Left ventricle myocardium inferior (tissue), 1 donor: ENCODE measurements at regions not wholly inside any gene's neighbourhood (a gene's known extent, or its start where the extent isn't known, plus 50 kb on each side); places are given as distances from the start of the nearest gene placed in this dataset.

Source experiments
- DNase-seq: peaks from one replicate; pipeline ENCODE4 v3.0.0-alpha.2; 2020
- H3K27ac ChIP-seq: fragments of 200-600 bp; replicated peaks from 2 replicates; pipeline ENCODE4 v1.8.0; 2021
- H3K27me3 ChIP-seq: fragments of 200-600 bp; 2 replicates; pipeline ENCODE4 v1.8.0; 2021; ENCODE audit warnings: low read depth
- H3K36me3 ChIP-seq: fragments of 200-600 bp; 2 replicates; pipeline ENCODE4 v1.8.0; 2021
- H3K4me1 ChIP-seq: fragments of 200-600 bp; 2 replicates; pipeline ENCODE4 v1.8.0; 2021
- H3K4me3 ChIP-seq: fragments of 200-600 bp; 2 replicates; pipeline ENCODE4 v1.8.0; 2021; ENCODE audit warnings: mild to moderate bottlenecking, moderate library complexity
- H3K9me3 ChIP-seq: fragments of 200-600 bp; replicated peaks from 2 replicates; pipeline ENCODE4 v1.8.0; 2021
- intact Hi-C: fragments of 100-400 bp; cut with micrococcal nuclease; formaldehyde crosslinking; loops from one replicate; pipeline ENCODE4 v1.11.0; 2022
- TF ChIP-seq, protein P1 (sequence below): fragments of 200-600 bp; IDR thresholded peaks from 2 replicates; pipeline ENCODE4 v1.8.0; 2021; ENCODE audit warnings: antibody characterized with exemption, mild to moderate bottlenecking, borderline replicate concordance
- donor health status: DM: no; HTN: yes; CAD: no; lungs with severe emphysema.

DNA sequence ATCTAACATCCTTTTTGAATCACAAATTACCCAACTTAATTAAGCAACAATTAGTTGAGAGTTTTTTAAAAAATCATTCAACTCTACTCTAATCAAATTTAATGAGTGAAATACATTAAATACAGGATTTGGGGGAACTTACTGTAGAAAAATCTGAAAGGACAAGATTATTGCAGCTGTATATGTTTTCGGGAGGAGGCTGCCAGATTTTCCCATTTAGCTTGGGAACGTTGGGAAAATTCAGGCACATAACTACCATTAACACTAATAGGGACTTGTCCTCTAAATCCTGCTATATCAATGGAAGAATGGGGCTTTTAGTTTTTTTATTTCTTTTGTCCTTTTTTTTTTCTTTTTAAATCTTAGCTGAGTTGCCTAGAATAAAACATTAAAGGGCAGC is 691.4 kb upstream of the FZD8 start:
- Histone ChIP-seq H3K36me3 (no peaks in the 10 kb centered on the region), H3K9me3 (no peaks in the 10 kb centered on the region), H3K4me3 (no peak overlapping the region), H3K4me1 (no peaks in the 10 kb centered on the region), H3K27me3 (no peaks in the 10 kb centered on the region), H3K27ac (no peak overlapping the region)
- no peak for DNase-seq
- intact Hi-C loops: no loop called here
- TF ChIP-seq, protein P1, sequence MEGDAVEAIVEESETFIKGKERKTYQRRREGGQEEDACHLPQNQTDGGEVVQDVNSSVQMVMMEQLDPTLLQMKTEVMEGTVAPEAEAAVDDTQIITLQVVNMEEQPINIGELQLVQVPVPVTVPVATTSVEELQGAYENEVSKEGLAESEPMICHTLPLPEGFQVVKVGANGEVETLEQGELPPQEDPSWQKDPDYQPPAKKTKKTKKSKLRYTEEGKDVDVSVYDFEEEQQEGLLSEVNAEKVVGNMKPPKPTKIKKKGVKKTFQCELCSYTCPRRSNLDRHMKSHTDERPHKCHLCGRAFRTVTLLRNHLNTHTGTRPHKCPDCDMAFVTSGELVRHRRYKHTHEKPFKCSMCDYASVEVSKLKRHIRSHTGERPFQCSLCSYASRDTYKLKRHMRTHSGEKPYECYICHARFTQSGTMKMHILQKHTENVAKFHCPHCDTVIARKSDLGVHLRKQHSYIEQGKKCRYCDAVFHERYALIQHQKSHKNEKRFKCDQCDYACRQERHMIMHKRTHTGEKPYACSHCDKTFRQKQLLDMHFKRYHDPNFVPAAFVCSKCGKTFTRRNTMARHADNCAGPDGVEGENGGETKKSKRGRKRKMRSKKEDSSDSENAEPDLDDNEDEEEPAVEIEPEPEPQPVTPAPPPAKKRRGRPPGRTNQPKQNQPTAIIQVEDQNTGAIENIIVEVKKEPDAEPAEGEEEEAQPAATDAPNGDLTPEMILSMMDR: no peak

DNA sequence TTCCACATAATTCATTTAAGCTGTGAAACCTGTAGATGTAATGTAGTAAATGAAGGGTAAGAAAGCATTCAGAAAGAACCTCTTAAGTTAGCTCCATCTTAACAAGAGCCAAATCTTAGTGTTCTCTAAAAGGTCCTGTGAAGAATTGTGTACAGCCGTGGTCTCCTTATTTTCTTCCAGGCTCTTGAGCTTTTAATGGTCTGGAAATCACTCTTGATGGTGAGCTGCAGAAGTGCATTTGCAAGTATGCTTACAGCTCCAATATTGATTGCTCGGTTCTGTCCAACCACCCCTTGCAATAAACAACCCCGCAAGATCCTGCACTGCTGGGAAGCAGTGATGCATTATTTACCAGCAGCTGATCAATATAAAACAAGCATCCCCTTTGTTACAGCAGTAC is 690.8 kb upstream of the FZD8 start:
- TF ChIP-seq, protein P1: no peak
- Histone ChIP-seq H3K36me3 (no peaks in the 10 kb centered on the region), H3K27me3 (no peaks in the 10 kb centered on the region), H3K9me3 (no peaks in the 10 kb centered on the region), H3K4me1 (no peaks in the 10 kb centered on the region), H3K4me3 (no peak overlapping the region), H3K27ac (no peak overlapping the region)
- DNase-seq: no peak
- intact Hi-C loops: no loop called here

DNA sequence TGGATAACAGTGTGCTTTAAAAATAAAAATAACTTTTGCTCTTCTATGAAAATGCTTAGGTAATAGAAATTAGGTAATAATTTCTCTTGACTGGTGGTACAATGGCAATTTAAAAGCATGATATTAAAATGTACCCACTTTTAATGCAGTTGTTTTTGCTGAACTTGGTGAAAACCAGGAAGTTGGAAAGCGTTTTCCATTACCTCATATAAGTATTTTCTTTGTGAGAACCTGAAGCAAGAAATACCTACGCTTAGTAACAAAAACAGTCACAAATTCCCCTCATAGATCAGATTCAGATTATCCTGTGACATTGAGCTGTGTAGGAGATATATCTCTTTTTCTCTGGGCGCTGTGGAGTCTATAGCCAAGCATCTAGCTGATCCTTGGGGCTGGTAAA is 689.0 kb upstream of the FZD8 start:
- TF ChIP-seq, protein P1: no peak
- Histone ChIP-seq H3K4me1 (no peaks in the 10 kb centered on the region), H3K36me3 (no peaks in the 10 kb centered on the region), H3K4me3 (no peak overlapping the region), H3K27ac (no peak overlapping the region), H3K9me3 (no peaks in the 10 kb centered on the region), H3K27me3 (no peaks in the 10 kb centered on the region)
- intact Hi-C loops: no loop called here
- DNase-seq: no peak

DNA sequence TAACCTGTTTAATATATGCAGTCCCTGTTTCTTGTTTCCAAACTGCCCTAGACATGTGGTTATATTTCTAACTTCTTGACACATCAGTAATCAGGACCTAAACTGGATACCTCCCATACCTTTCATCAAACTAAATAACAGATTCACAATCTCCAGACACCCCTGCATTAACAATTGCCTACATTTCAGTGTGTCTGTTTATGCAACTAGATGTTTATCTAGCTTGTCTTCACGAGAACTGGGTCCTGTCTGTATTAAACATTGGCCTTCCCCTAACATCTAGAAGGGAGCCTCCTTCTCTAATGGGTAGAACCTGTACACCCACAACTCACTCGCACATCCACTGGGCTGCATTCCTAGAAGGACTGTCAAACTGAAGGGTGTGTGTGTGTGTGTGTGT is 683.7 kb upstream of the FZD8 start:
- intact Hi-C loops: no loop called here
- DNase-seq: no peak
- Histone ChIP-seq H3K9me3 (peaks cover 12% of the 10 kb centered on the region), H3K4me1 (no peaks in the 10 kb centered on the region), H3K27ac (no peak overlapping the region), H3K4me3 (no peak overlapping the region), H3K27me3 (no peaks in the 10 kb centered on the region), H3K36me3 (no peaks in the 10 kb centered on the region)
- TF ChIP-seq, protein P1: no peak

DNA sequence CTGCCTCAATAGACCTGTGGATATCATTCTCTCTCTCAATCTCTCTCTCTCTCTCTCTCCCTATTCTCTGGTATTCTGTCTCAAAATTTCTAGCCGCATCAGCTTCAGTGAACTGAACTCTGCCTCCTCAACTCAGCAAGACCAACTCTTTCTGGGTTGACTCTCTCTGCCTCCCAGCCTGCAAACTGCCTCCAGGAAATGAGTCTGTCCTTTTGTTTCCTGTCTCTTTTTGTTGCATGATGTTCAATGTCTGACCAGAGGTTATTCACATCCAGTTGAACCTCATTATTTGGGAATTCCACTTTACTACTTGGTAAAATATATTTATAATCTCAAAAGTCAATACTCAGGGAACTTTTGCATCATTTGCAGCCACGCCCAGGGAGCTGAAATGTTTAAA is 682.7 kb upstream of the FZD8 start:
- Histone ChIP-seq H3K27ac (no peak overlapping the region), H3K36me3 (no peaks in the 10 kb centered on the region), H3K4me3 (no peak overlapping the region), H3K9me3 (peaks cover 12% of the 10 kb centered on the region), H3K27me3 (no peaks in the 10 kb centered on the region), H3K4me1 (no peaks in the 10 kb centered on the region)
- no peak for DNase-seq
- intact Hi-C loops: no loop called here
- TF ChIP-seq, protein P1: no peak

DNA sequence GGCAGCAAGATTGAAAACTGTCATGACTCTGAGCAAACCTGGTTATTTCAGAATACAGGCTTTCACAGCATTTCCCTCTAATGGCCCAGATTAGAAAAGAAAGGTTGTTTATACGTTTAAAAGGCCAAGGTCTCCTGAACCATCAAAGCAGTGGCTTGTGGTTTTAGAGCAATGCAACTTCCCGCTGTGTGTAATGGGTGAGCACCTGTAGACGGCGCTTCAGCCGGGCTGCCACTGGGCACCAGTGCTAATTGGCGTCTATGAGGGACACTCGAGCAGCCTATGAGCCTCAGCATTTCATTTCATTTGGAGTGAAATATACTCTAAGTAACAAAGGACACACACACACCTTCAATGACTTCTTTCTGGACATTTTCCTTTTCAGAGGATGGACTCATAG is 671.0 kb upstream of the FZD8 start:
- intact Hi-C loops: no loop called here
- TF ChIP-seq, protein P1: no peak
- Histone ChIP-seq H3K4me1 (no peaks in the 10 kb centered on the region), H3K9me3 (no peaks in the 10 kb centered on the region), H3K4me3 (no peak overlapping the region), H3K27ac (no peak overlapping the region), H3K27me3 (no peaks in the 10 kb centered on the region), H3K36me3 (no peaks in the 10 kb centered on the region)
- DNase-seq: no peak
